ENCODE measurements at regions not wholly inside any gene's neighbourhood (a gene's known extent, or its start where the extent isn't known, plus 50 kb on each side); places are given as distances from the start of the nearest gene placed in this dataset.

GRCh38 chr12:19965196-19966038 lies 402.9 kb upstream of the PDE3A start:
- TF ChIP-seq, protein P1, sequence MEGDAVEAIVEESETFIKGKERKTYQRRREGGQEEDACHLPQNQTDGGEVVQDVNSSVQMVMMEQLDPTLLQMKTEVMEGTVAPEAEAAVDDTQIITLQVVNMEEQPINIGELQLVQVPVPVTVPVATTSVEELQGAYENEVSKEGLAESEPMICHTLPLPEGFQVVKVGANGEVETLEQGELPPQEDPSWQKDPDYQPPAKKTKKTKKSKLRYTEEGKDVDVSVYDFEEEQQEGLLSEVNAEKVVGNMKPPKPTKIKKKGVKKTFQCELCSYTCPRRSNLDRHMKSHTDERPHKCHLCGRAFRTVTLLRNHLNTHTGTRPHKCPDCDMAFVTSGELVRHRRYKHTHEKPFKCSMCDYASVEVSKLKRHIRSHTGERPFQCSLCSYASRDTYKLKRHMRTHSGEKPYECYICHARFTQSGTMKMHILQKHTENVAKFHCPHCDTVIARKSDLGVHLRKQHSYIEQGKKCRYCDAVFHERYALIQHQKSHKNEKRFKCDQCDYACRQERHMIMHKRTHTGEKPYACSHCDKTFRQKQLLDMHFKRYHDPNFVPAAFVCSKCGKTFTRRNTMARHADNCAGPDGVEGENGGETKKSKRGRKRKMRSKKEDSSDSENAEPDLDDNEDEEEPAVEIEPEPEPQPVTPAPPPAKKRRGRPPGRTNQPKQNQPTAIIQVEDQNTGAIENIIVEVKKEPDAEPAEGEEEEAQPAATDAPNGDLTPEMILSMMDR (IDR thresholded peaks at IDR 0.05; ENCODE audit: low read depth, low read length, poor library complexity, severe bottlenecking): no peak
- TF ChIP-seq EZH2phosphoT487 (IDR thresholded peaks at IDR 0.05; ENCODE audit: borderline replicate concordance, low read length): no peak
